GM18861 (cell line): ENCODE measurements at regions not wholly inside any gene's neighbourhood (a gene's known extent, or its start where the extent isn't known, plus 50 kb on each side); places are given as distances from the start of the nearest gene placed in this dataset.
"Not testable (repeated sequence)": the region's sequence is repeated elsewhere in the genome, so short reads cannot be mapped to it uniquely, and the experiment has no call there.

Experiments
- ATAC-seq: cut with Tn5 transposase; IDR thresholded peaks from one replicate; pipeline ENCODE4 v1.9.1; 2021; ENCODE audit not compliant: unreplicated experiment

DNA sequence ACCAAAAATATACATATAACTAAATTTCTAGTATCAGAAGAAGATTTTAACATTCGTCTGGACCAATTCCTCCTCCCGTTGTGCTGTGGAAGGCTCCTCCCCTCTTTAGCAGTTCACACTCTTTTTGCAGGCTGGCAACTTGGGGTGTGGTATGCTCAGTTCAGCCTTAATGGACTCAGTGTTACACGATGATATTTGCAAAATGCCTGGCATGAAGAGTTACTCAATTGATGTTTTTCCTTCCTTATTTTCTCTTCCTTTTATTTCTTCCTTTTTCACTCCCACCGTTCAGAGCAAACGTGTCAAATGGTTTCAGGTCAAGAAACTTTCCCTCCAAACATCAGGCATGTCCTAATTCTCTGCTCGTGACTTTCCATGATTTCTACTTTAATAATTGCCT is 248.3 kb downstream of the PHF14 start:
- no peak for ATAC-seq

DNA sequence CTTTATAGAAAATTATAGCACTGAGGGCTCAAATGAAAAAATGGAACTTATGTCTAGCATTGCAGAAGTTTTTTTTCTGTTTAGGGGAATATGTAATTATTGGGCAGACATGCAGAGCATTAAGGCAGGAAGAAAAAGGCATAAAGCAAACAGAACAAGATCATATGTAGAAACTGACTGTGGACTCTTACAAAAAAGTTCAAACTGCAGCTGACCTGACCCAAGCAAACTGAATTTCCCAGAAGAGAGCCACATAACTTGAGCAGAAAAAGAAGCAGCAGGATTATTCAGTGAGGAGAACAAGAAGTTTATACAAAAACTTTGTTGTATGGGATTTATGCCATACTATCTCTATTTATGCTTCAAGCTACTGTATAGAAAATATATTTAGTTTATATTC is 250.9 kb downstream of the PHF14 start:
- no peak for ATAC-seq

DNA sequence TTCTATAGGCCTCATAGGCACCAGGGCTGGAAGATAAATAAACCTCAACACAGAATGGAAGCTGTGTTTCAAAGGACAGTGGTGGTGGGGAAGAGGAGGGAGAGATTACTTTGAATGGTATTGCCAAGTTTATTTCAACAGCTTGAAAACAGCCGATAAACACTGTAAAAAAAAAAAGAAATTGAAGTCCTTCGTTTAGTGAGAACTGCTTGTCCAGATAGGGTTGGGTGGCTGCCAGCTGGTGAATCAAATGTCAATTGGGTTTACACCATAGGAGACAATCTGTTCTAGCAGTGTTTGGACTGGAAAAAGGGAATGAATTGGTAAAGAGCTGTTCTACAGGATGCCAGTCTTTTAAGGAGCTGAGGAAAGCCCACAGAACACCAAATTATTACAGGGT is 254.8 kb downstream of the PHF14 start:
- no peak for ATAC-seq

DNA sequence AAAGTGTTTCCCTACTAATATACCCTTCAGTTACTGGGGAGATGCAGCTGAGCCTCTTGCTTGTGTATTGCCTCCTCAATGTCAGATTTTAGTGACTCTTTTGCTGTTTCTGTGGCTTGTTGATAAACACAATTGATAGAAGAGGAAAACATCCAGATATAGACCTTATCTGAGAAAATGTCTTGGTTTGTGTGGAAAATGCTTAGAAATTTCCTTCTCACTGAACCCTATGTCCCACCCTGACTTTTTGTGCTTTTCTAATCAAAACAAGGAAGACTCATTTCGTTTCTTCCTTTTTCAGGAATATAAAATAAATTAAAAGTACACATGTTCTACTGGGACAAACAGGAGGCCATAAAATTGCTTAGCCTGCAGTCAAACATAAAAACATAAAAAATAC is 257.5 kb downstream of the PHF14 start:
- ATAC-seq, result no peak

- ATAC-seq, result no peak
Observed at GRCh38 chr7:11232462-11232861, 258.8 kb downstream of the PHF14 start.

GRCh38 chr7:11233871-11234270 is 260.2 kb downstream of the PHF14 start:
- no peak for ATAC-seq

GRCh38 chr7:11235491-11235890 is 261.8 kb downstream of the PHF14 start:
- ATAC-seq, result no peak

DNA sequence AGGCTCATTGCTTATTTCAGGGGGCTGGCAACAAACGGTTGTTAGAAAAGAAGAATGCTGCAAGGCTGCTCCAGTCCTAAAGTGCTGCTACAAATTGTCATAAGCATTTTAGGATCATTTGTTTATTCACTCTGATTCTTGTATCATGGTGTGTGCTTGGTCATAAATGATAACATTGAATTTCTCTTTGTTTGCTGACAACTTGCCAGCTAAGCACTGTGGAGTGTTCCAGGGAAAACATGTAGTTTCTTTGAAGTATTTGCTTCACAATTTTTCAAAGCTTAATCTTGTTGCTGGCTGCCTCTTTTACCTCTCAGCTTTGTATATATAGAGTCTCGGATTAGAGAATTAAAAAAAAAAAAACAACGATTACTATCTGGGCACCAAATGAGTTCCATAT is 263.0 kb downstream of the PHF14 start:
- no peak for ATAC-seq

DNA sequence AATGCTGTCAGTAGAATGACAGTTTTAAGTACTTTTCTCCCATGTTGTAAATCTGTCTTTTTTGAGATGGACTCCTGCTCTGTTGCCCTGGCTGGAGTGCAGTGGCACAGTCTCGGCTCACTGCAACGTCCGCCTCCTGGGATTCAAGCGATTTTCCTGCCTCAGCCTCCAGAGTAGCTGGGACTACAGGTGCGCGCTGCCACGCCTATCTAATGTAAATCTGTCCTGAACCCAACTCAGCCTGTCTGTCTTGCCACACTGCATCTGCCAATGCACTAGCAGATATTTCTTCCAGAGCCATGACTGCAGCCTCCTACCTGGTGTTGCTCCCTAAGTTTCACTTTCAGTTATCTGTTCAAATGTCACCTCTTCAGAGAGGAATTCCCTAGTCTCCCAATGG is 264.1 kb downstream of the PHF14 start:
- ATAC-seq, result no peak

- no peak for ATAC-seq
Observed at GRCh38 chr7:11239316-11239715, 265.6 kb downstream of the PHF14 start.

- ATAC-seq, result no peak
Observed at GRCh38 chr7:11243739-11244138, 270.1 kb downstream of the PHF14 start.

DNA sequence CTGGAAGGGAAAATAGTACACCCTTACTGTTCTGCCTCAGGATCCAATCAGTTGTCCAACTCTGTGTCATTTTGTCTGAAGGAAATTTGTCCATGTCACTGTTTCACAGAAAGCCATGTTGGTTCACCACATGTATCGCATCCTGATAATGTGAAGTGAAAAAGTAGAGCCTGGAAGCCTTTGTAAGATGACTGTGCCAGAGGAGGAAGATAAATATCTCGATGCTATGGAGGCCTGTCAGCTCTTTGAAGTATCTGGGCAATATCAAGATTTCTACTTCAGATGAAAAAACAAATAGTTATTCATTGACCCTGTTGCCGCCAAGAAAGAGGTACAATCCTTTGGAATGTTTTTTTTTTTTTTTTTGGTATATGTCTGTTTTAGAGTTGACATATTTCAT is 270.5 kb downstream of the PHF14 start:
- ATAC-seq, result no peak

- no peak for ATAC-seq
Observed at GRCh38 chr7:11247545-11247944, 273.9 kb downstream of the PHF14 start.

GRCh38 chr7:11251436-11251835 is 277.8 kb downstream of the PHF14 start:
- no peak for ATAC-seq

DNA sequence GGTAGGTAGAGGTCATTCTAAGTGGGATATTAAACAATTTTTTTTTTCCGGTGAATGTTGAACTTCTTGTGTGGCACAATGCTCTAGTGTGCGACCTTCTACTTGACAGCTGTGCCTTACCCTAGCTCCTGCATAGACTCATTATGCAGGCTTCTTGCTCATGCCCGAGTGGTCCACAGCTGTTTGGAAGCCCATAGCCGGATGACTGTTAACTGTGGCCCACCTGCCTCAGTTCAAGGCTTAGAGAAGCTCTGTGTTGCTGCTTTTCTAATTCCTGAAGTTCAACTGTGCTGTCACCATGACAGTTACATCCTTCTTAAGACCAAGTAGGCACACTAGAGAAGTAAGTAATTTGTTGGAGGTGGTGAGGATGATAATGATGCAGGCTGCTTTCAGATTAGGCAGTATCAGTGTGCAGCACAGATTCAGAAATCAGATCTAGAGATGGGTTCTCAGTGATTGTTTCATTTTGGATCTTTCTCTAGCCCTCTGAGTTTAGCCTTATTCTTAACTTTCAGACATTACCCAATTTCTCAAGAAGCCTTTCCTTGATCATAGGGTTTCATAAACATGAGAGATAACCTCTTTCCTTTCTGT is 278.4 kb downstream of the PHF14 start:
- ATAC-seq, result no peak

- ATAC-seq, result no peak
Observed at GRCh38 chr7:11252705-11253272, 279.1 kb downstream of the PHF14 start.

GRCh38 chr7:11256501-11256900 is 282.8 kb downstream of the PHF14 start:
- ATAC-seq, result no peak

DNA sequence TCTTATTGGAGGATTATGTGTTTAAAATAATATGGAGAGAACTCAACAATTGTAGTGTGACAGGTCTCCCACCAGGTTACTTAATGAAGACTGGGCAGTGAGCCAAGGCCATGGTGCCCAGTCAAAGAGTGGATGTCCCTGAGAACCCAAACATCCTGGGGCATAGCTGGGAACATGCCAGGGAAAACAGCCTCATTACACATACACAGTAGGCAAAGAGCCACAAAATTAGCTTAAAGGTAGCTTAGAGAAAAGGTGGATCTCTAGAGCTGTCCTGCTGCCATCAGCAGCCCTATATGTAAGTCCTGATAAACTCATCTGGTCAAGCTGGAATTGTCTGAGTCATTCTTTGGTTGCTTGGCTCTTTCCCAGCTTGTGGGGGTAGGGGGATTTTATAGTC is 287.8 kb downstream of the PHF14 start:
- ATAC-seq, result no peak

- ATAC-seq, result no peak
Observed at GRCh38 chr7:11266101-11266500, 292.4 kb downstream of the PHF14 start.

DNA sequence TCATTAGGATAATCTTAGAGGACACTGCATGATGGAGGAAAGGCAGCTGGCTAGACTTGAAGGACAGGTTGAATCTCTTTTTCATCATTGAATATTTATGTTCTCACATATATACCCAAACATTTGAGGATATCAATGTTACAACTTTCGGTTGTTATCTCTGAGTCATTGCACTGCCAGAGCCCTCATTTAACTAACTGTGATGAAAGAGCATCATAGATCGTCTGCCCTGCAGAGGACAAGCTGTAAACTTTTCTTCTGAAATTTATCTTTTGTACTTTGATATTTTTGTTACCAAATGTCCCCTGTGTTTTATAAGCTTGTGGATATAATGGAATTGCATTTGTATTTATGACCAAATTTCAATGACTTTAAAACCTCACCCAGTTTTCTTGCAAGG is 298.7 kb downstream of the PHF14 start:
- ATAC-seq, result no peak

GRCh38 chr7:11274074-11274473 is 300.4 kb downstream of the PHF14 start:
- ATAC-seq, result no peak

DNA sequence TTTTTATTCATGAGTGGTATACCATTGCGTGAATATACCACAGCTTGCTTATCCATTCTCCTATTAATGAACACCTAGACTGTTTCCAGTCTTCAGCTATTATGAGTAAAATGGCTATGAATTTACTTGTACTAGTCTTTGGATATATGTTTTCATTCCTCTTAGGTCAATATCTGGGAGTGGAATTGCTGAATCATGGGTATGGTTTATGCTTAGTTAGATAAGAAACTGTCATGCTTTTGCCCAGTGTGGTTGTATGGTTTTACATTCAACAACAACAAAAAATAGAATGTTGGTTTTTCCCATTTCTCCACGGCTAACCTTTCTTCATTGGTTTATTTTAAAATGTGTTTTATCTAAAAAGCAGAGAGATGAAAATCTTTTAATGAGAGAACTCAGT is 308.3 kb downstream of the PHF14 start:
- ATAC-seq, result no peak

- not testable (repeated sequence) for ATAC-seq
Observed at GRCh38 chr7:11283584-11283983, 309.9 kb downstream of the PHF14 start.
